ENCODE measurements at regions not wholly inside any gene's neighbourhood (a gene's known extent, or its start where the extent isn't known, plus 50 kb on each side); places are given as distances from the start of the nearest gene placed in this dataset.

- intact Hi-C loops (cut with micrococcal nuclease) = no loop called here
- no peaks in the 10 kb centered on the region for H3K36me3 ChIP-seq
- no peak for TF ChIP-seq CTCF (IDR thresholded peaks at IDR 0.05; ENCODE audit: borderline replicate concordance)
- no peak for DNase-seq
- H3K9me3 ChIP-seq (replicated peaks) = no peaks in the 10 kb centered on the region
- H3K4me1 ChIP-seq = no peaks in the 10 kb centered on the region
- H3K4me3 ChIP-seq = no peak overlapping the region
- no peaks in the 10 kb centered on the region for H3K27me3 ChIP-seq (ENCODE audit: low read depth)
- H3K27ac ChIP-seq (replicated peaks) = no peak overlapping the region
Observed at GRCh38 chr6:105934708-105935107, 151.4 kb upstream of the PRDM1 start.

GRCh38 chr6:105932440-105932839 lies 153.7 kb upstream of the PRDM1 start:
- no peaks in the 10 kb centered on the region for H3K4me1 ChIP-seq
- no peaks in the 10 kb centered on the region for H3K36me3 ChIP-seq
- H3K27ac ChIP-seq (replicated peaks) = no peak overlapping the region
- no peak for TF ChIP-seq CTCF (IDR thresholded peaks at IDR 0.05; ENCODE audit: borderline replicate concordance)
- H3K4me3 ChIP-seq = no peak overlapping the region
- DNase-seq = no peak
- no peaks in the 10 kb centered on the region for H3K9me3 ChIP-seq (replicated peaks)
- no peaks in the 10 kb centered on the region for H3K27me3 ChIP-seq (ENCODE audit: low read depth)
- intact Hi-C loops (cut with micrococcal nuclease) = no loop called here

GRCh38 chr6:105929626-105930025 lies 156.5 kb upstream of the PRDM1 start:
- peaks cover 8% of the 10 kb centered on the region for H3K27me3 ChIP-seq (ENCODE audit: low read depth)
- H3K9me3 ChIP-seq (replicated peaks) = no peaks in the 10 kb centered on the region
- no peak for DNase-seq
- no peak for TF ChIP-seq CTCF (IDR thresholded peaks at IDR 0.05; ENCODE audit: borderline replicate concordance)
- intact Hi-C loops (cut with micrococcal nuclease) = no loop called here
- no peak overlapping the region for H3K27ac ChIP-seq (replicated peaks)
- no peaks in the 10 kb centered on the region for H3K4me1 ChIP-seq
- H3K4me3 ChIP-seq = no peak overlapping the region
- no peaks in the 10 kb centered on the region for H3K36me3 ChIP-seq

GRCh38 chr6:105926318-105926717 lies 159.8 kb upstream of the PRDM1 start:
- intact Hi-C loops (cut with micrococcal nuclease) = no loop called here
- H3K27ac ChIP-seq (replicated peaks) = no peak overlapping the region
- H3K4me3 ChIP-seq = no peak overlapping the region
- no peaks in the 10 kb centered on the region for H3K9me3 ChIP-seq (replicated peaks)
- H3K36me3 ChIP-seq = no peaks in the 10 kb centered on the region
- H3K4me1 ChIP-seq = no peaks in the 10 kb centered on the region
- TF ChIP-seq CTCF (IDR thresholded peaks at IDR 0.05; ENCODE audit: borderline replicate concordance) = no peak
- no peak for DNase-seq
- peaks cover 8% of the 10 kb centered on the region for H3K27me3 ChIP-seq (ENCODE audit: low read depth)

GRCh38 chr6:105925706-105926105 lies 160.4 kb upstream of the PRDM1 start:
- TF ChIP-seq CTCF (IDR thresholded peaks at IDR 0.05; ENCODE audit: borderline replicate concordance) = no peak
- Histone ChIP-seq H3K4me1 (no peaks in the 10 kb centered on the region), H3K9me3 (replicated peaks) (no peaks in the 10 kb centered on the region), H3K27ac (replicated peaks) (no peak overlapping the region), H3K4me3 (no peak overlapping the region), H3K27me3 (ENCODE audit: low read depth) (peaks cover 8% of the 10 kb centered on the region), H3K36me3 (no peaks in the 10 kb centered on the region)
- DNase-seq = no peak
- intact Hi-C loops (cut with micrococcal nuclease) = no loop called here

GRCh38 chr6:105921781-105922180 lies 164.4 kb upstream of the PRDM1 start:
- intact Hi-C loops (cut with micrococcal nuclease) = no loop called here
- Histone ChIP-seq H3K27ac (replicated peaks) (no peak overlapping the region), H3K36me3 (no peaks in the 10 kb centered on the region), H3K4me3 (no peak overlapping the region), H3K9me3 (replicated peaks) (no peaks in the 10 kb centered on the region), H3K4me1 (peaks cover 1% of the 10 kb centered on the region), H3K27me3 (ENCODE audit: low read depth) (peaks cover 6% of the 10 kb centered on the region)
- no peak for TF ChIP-seq CTCF (IDR thresholded peaks at IDR 0.05; ENCODE audit: borderline replicate concordance)
- DNase-seq = no peak

All from left ventricle myocardium inferior (tissue), 1 donor.